Neuron (in vitro differentiated cells): ENCODE measurements at regions not wholly inside any gene's neighbourhood (a gene's known extent, or its start where the extent isn't known, plus 50 kb on each side); places are given as distances from the start of the nearest gene placed in this dataset.

Experiments used
- H2AFZ ChIP-seq: one replicate; pipeline ENCODE4 v1.6.1; 2013; ENCODE audit warnings: low read depth, mild to moderate bottlenecking, inconsistent platforms, low read length, moderate library complexity
- H3K27me3 ChIP-seq: one replicate; pipeline ENCODE4 v1.6.1; 2013; ENCODE audit warnings: low read length; ENCODE audit not compliant: insufficient read depth
- H3K36me3 ChIP-seq: one replicate; pipeline ENCODE4 v1.6.1; 2013; ENCODE audit warnings: low read length; ENCODE audit not compliant: insufficient read depth
- H3K4me1 ChIP-seq: one replicate; pipeline ENCODE4 v1.6.1; 2013; ENCODE audit warnings: low read length; ENCODE audit not compliant: insufficient read depth
- H3K4me3 ChIP-seq: 2 replicates; pipeline ENCODE4 v1.5.1; 2013; ENCODE audit warnings: mild to moderate bottlenecking, low read length, moderate library complexity
- H3K9me3 ChIP-seq: one replicate; pipeline ENCODE4 v1.6.1; 2013; ENCODE audit warnings: low read length

DNA sequence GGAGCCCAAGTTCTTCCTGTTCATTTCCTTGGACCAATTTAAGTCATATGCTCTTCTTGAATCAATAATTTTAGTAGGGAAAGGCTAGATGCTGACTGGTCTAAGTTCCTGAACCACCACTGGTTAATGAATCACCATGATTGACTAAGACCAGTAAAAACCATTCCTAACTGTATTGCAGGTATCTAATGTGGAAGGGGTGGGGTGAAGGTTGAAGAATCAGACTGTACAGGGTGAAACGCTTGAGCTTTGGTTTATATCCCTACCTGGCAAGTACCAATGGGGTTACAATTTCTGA, 100.1 kb downstream of the DYRK2 start:
- Histone ChIP-seq H3K27me3 (no peaks in the 10 kb centered on the region), H2AFZ (no peak overlapping the region), H3K9me3 (no peaks in the 10 kb centered on the region), H3K4me1 (no peaks in the 10 kb centered on the region), H3K36me3 (no peaks in the 10 kb centered on the region), H3K4me3 (no peak overlapping the region)

DNA sequence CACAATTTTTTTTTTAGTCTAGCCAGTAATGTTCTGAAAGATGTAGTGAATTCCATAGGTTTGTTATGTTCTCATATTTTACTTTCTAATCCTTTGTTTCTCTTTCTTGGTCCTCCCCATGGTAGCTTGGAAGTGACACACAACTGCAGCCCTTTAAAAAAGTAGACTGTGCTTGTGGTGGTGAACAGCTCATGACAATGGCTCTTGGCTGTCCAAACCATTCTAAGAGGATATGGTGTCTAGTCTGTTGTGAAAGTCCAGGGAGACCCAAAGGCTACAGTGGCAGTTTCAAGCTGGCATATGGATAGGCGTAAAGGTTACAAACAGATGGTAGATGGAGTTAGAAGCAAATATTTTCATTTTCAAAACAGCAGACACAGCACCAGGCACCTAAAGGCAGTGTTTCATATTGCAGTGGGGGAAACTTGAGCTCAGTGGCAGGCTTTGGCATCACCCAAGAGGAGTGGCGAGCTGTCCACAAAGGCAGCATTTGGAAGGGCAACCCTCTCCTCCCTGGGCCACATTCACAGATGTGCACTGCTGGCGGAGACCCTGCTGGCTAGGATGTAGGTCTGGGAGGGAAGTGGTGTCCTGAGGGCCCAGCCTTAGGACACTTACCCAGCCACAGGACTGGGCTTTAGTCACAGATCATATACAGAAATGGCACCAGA, 102.1 kb downstream of the DYRK2 start:
- Histone ChIP-seq H2AFZ (no peak overlapping the region), H3K4me3 (no peak overlapping the region), H3K36me3 (no peaks in the 10 kb centered on the region), H3K27me3 (no peaks in the 10 kb centered on the region), H3K9me3 (no peaks in the 10 kb centered on the region), H3K4me1 (no peaks in the 10 kb centered on the region)

DNA sequence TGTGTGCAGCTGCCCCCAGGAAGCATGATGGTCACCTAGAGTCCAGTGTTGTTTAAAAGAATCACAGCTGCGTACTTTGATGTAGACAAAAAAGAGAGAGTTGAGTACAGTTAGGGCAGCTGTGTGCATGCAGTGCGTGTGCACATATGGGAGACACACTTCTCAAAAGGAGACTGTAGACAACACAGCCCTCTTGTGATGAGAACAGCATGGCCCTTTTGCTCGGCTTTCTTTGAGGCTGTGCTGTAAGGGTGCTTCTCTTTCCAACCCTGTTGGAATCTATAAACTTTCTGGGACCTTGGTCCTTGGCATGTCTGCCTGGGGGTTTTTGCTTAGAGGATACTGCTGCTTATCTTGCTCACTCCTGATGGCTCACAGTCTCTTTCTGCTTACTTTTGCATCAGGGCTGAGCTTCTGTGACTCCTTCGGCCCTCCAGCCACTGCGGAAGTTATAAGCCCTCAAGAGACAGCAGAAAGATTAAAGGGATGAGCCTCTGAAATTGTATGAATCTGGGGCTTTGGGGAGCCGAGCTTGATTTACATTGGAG, 102.9 kb downstream of the DYRK2 start:
- Histone ChIP-seq H3K36me3 (no peaks in the 10 kb centered on the region), H3K4me3 (no peak overlapping the region)

DNA sequence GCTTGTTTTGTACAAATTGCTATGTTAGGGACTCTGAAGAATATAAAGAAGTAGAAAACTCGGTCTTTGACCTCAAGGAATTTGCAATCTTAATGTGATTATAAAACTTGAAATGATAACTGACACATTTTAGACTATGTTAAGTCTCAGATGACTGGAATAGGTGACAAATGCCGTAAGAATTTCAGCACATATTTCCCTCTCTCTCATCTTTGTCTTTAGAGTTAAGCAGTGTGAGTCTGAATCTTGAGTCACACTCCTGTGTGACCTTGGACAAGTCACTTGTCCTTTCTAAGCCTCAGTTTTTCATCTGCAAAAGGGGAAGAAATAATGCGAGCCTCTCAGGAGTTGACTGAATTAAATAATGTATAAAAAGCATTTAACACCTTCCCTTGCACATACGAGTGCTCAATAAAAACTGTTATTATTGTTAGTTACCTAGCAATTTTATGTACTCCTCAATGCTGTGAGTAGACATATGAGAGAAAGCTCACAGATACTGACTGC, 103.7 kb downstream of the DYRK2 start:
- Histone ChIP-seq H3K36me3 (no peaks in the 10 kb centered on the region), H3K27me3 (no peaks in the 10 kb centered on the region), H2AFZ (no peak overlapping the region), H3K4me1 (no peaks in the 10 kb centered on the region), H3K9me3 (no peaks in the 10 kb centered on the region), H3K4me3 (no peak overlapping the region)

More for the DNA sequence above, 102.9 kb downstream of the DYRK2 start:
- no peaks in the 10 kb centered on the region for H3K9me3 ChIP-seq
- no peaks in the 10 kb centered on the region for H3K4me1 ChIP-seq
- no peak overlapping the region for H2AFZ ChIP-seq
- no peaks in the 10 kb centered on the region for H3K27me3 ChIP-seq

DNA sequence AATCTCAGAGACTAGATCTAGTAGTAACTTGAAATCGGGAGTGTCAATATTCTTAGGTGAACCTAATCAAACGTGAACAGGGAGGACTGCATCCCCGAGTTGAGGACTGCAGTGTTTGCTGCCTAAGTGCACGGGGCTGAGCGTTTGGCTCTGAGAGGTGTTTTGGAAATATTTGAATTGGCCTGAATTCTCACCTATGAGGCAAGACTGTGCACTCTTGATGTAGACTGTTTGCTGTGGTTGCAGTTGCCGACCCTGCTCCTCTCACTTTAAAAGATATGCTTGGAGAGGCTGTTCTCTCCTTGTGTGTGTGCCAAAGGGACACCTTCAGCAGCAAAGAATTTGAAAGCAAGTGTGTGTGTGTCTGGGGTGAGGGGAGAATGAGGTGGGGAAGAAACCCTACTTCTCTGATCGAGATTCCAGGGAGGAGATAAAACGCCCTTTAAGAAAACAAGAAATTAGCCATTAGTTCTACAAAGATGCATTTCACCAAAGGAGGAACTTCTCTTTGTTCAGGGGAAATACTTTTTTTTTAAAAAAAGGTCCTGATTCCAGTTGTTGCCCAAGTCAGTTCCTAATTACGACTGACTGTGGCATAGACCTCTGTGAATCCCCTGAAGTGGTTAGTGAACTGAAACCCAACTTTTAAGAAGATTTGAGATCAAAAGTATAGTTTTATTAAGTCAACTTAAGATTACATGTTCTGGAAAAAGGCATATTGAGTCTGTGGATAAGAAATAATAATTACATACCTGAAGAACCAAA, 106.6 kb downstream of the DYRK2 start:
- Histone ChIP-seq H3K9me3 (peaks cover 1% of the 10 kb centered on the region), H3K36me3 (no peaks in the 10 kb centered on the region), H3K27me3 (no peaks in the 10 kb centered on the region), H3K4me1 (no peaks in the 10 kb centered on the region), H2AFZ (no peak overlapping the region), H3K4me3 (no peak overlapping the region)

DNA sequence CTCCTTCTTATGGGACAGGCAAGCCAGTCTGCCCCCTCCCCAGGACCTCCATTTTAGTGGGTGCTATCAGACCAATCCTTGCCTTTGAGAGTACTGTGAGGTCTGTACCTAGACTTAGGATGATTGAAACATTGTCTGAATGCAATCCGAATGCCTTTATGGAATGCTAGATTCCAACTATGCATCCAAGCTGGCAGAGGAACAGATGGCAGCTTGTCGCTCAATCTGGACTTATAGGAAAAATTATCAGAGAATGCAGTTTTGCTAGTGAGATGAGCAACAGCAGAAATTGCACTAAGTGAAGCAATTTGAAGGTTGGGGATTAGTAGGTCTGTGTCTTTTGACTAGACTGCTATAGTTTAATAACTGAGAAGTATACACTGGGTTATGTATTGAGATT, 109.1 kb downstream of the DYRK2 start:
- H3K9me3 ChIP-seq: peaks cover 3% of the 10 kb centered on the region

DNA sequence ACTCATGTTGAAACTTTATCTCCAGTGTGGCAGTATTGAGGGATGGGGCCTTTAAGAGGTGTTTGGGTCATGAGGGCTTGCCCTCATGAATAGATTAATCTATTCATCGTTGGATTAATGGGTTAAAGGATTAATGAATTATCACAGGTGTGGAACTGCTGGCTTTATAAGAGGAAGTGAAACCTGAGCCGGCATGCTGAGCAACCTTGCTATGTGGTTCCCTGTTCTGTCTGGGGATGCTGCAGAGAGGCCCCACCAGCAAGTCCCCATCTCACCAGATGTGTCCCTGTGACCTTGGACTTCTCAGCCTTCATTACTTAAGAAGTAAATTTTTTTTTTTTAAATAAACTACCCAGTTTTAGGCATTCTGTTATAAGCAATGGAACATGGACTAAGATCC, 109.6 kb downstream of the DYRK2 start:
- Histone ChIP-seq H3K36me3 (no peaks in the 10 kb centered on the region), H3K4me3 (no peak overlapping the region), H3K27me3 (no peaks in the 10 kb centered on the region), H3K4me1 (peaks cover 7% of the 10 kb centered on the region), H2AFZ (no peak overlapping the region), H3K9me3 (peaks cover 3% of the 10 kb centered on the region)

More for the DNA sequence above, 109.1 kb downstream of the DYRK2 start:
- H3K4me3 ChIP-seq: no peak overlapping the region
- H3K27me3 ChIP-seq: no peaks in the 10 kb centered on the region
- peaks cover 7% of the 10 kb centered on the region for H3K4me1 ChIP-seq
- H3K36me3 ChIP-seq: no peaks in the 10 kb centered on the region
- H2AFZ ChIP-seq: no peak overlapping the region

DNA sequence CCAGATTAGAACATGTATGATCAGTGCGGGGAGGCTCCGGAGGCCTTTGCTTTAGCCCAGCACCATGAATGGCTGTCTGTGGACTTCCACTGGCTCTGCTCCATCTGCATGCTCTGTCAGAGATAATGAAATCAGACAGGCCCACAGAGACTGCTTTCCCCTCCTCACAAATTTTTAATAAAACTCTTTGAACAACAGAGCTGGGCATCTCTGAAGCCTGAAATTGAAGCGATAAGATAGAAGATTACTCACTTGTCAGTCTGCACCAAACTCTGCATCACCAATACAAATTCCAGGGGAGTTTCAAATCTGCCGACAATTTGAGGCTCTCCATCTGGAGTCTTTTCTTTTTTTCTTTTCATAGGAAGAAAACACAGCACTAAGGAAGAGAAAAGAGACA, 110.0 kb downstream of the DYRK2 start:
- H3K9me3 ChIP-seq: peaks cover 3% of the 10 kb centered on the region
- no peaks in the 10 kb centered on the region for H3K36me3 ChIP-seq
- no peak overlapping the region for H2AFZ ChIP-seq
- H3K4me1 ChIP-seq: peaks cover 7% of the 10 kb centered on the region
- no peaks in the 10 kb centered on the region for H3K27me3 ChIP-seq
- H3K4me3 ChIP-seq: no peak overlapping the region

DNA sequence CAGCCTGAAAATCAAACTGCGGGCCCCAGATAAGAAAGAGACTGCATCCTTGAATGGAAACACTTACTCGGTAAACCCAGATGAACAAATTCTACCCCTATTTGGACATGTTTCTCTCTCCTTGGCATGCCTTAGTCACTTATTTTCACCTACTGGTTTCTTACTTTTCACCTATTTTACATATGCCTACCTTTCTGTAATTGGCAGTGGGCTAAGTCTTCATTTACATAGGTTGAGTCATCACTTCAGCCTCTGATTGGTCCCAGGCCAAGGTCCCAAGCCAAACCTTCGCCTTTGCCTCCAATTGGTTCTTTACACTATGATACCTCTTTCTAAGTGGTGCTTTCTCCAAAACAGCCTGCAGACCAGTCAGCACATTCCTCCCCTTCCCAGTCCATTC, 111.3 kb downstream of the DYRK2 start:
- no peaks in the 10 kb centered on the region for H3K27me3 ChIP-seq
- peaks cover 7% of the 10 kb centered on the region for H3K4me1 ChIP-seq
- no peak overlapping the region for H2AFZ ChIP-seq
- H3K36me3 ChIP-seq: no peaks in the 10 kb centered on the region
- peaks cover 3% of the 10 kb centered on the region for H3K9me3 ChIP-seq
- H3K4me3 ChIP-seq: no peak overlapping the region

DNA sequence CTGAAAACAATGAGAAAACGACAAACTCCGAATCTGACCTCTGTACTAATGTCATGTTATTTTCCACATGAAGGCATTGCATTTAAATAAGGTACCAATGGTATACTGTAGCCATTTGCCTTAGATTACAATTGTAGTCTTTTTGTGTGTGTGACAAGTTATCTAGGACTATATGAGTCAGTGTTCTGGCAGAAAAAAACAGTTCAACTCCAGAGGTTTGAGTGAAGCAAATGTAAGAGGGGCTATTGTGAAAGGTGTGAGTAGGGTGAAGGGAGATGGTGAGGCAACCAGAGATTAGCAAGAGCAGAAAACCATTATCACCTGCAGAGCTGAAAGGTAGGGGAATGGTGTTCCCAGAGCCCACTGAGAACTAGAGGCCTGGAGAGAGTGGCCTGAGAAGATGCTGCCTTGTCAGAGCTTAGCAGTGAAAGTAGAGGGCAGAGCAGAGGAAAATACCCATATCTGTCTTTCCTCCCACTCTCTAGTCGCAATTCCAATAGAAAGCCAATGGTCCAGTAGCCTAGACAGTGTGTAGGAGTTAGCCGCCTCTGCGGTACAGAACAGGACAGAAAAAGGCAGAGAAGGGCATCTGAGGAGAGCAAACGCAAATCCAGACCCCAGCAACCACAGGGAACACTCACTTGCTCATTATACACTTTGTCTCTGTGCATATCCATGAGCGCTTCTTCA, 112.2 kb downstream of the DYRK2 start:
- no peaks in the 10 kb centered on the region for H3K27me3 ChIP-seq
- H3K4me3 ChIP-seq: no peak overlapping the region
- peaks cover 7% of the 10 kb centered on the region for H3K4me1 ChIP-seq
- H3K9me3 ChIP-seq: peaks cover 3% of the 10 kb centered on the region
- H2AFZ ChIP-seq: no peak overlapping the region
- no peaks in the 10 kb centered on the region for H3K36me3 ChIP-seq

DNA sequence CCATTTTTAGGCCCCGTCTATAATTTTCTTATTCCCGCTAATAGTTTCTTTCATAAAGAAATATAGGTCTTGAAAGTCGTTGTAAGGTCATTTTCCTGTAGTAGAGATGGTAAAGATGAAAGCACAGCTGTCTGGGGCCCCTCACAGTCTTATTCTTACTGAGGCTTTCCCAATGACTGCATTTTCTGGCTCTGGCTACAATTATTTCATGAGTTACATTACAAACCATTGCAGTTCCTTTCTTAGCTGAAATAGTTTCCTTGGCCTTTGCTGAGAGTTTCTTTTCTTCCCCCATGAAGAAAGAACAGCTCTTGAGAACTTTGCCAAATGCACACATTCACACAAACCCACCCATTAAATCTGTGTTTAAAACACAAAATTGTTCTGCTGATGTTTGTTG, 113.0 kb downstream of the DYRK2 start:
- H3K9me3 ChIP-seq: peaks cover 3% of the 10 kb centered on the region
- no peaks in the 10 kb centered on the region for H3K27me3 ChIP-seq
- H3K4me3 ChIP-seq: no peak overlapping the region
- no peak overlapping the region for H2AFZ ChIP-seq
- peaks cover 7% of the 10 kb centered on the region for H3K4me1 ChIP-seq
- no peaks in the 10 kb centered on the region for H3K36me3 ChIP-seq

DNA sequence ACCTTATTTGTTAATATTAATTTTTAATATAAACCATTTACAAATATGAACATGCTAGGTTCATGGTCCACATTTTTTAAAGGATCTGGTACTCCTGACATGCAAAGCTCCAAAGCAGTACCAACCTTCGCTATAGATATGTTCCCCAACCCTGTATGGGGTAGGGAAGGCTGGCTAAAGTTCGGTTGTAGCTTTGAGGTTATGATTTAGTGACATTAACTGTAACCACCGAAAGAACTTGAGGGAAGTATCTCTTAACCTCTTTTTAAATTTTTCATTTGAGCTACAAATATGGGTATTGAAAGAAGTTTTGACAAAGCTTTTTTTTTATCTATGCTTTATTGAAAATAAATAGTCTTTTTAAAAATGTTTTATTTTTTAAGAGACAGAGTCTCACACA, 115.5 kb downstream of the DYRK2 start:
- Histone ChIP-seq H3K36me3 (no peaks in the 10 kb centered on the region), H3K4me3 (no peak overlapping the region), H3K9me3 (peaks cover 3% of the 10 kb centered on the region), H2AFZ (no peak overlapping the region), H3K4me1 (peaks cover 7% of the 10 kb centered on the region), H3K27me3 (no peaks in the 10 kb centered on the region)

DNA sequence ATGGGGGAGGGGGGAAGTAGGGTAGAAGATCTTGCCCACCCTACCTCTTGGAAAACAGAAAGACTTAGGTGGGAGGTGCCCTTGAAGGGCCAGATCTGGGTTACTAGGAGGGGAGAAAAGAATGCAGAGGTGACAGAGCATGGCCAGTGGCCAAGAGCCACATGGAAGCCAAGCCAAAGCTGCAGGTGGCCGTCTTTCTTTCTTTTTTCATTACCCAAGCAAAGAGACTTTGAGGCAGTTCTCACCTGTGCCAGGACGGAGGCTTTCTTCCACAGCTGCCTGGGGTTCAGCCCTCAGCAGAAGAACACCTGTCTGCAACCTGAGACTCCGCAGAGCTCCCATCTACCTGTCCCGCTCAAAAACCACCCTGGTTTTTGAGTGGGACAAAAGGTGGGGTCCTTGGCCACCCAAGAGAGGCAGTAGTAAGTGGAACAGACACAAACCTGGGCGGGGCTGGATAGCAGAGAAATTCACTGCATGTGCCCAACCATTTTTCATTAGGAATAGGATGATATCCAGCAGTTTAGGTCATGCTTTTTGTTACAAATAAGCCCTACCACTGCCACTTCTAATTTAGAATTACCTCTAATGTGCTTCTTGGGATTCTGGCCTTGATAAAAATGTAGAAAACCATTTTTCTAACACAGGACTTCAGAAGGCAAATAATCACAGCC, 116.5 kb downstream of the DYRK2 start:
- Histone ChIP-seq H3K4me1 (peaks cover 7% of the 10 kb centered on the region), H3K4me3 (no peak overlapping the region), H3K36me3 (no peaks in the 10 kb centered on the region), H3K27me3 (no peaks in the 10 kb centered on the region), H3K9me3 (peaks cover 2% of the 10 kb centered on the region), H2AFZ (no peak overlapping the region)
